IPS-NIHi7 (cell line): ENCODE measurements at regions not wholly inside any gene's neighbourhood (a gene's known extent, or its start where the extent isn't known, plus 50 kb on each side); places are given as distances from the start of the nearest gene placed in this dataset.
"Not testable (repeated sequence)": the region's sequence is repeated elsewhere in the genome, so short reads cannot be mapped to it uniquely, and the experiment has no call there.

Experiments
- DNase-seq: peaks from one replicate; pipeline ENCODE4 v3.0.0; 2012; ENCODE audit warnings: mixed read lengths; ENCODE audit errors: extremely low spot score

DNA sequence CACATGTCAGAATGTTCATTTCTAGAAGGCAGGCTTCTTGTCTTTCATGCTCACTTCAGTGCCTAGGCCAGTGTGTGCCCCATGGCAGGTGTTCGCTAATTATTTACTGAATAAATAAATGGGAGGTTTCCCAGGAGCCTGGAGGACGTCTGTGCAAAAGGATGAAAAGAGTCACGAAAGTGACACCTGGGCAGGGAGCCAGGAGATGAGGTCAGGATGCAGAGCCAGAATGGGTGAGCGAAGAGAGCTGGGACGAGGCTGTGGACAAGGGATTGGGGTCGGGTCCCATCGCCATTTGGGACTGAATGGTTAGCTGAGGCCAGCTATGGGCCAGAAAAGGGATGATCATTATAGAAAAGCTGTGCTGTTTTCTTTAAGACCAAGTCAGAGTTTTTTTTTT lies 560.4 kb downstream of the TBC1D22A start:
- DNase-seq, result no peak

GRCh38 chr22:47320560-47320959 lies 558.1 kb downstream of the TBC1D22A start:
- no peak for DNase-seq

DNA sequence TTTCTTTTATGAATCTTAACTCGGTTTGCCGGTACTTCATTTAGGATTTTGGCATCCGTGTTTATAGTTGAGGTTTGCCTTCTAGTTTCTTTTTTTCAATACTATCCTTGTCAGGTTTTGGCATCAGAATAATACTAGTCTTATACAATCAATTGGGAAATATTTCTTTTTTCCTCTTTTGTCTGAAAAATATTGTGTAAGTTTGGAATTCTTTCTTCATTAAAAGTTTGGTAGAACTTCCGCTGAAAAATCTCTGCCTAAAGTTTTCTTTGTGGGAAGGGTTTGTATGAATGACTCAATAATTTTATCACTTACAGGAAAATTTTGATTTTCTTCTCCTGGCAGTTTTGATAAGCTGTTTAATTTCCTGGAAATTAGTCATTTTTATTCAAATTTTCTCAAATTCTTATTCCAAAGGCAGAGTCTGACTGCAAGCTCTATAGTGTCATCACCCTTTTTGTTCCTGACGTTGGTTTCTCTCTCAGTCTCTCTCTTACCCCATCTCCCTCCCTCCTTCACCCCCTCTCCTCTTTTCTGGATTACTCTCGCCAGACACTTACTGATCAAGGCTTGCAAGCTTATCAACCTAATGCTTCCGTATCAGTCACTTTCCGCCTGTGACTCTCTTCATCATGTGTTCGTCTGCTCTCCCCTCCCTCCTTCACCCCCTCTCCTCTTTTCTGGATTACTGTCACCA lies 555.7 kb downstream of the TBC1D22A start:
- DNase-seq, result no peak

DNA sequence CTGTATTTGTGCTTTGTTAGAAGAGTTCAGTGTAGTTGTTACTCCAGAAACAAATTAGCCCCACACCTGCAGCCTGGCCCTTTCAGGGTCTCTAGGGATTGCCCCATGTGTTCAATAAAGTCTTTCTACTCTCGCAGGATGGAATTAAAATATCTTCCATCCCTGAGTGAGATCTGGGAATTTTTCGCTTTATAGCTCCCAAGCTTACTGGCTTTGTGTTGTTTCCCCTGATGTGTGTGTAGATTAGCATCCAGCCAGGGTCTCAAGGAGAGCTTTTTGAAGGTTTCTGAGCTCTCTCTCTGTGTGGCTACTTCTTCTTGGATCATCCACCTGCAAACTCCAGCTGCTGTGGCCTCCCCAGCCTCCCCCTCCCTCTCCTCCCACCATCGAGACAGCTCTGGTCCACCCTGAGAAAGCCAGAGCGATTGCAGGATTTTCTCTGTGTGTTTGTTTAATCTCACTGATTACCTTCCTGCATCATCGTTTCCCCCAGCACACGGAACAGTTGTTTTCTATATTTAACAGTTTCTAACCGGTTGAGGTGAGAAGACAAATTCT lies 553.5 kb downstream of the TBC1D22A start:
- no peak for DNase-seq

DNA sequence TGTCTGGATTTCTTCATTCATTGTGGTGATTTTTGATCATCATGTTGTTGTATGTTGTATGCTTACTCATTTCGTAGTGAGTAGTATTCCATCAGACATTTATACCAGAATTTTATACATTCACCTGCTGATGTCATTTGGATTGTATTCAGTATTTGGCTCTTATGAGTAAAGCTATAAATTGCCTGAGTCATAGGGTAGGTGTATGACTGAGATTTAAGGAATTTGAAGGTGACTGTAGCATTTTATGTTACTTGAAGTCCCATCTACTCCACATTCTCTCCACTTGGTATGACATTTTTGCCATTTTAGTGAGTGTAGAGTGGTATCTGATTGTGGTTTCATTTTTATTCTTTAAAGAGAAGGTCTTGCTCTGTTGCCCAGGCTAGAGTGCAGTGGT lies 548.2 kb downstream of the TBC1D22A start:
- DNase-seq, result no peak

GRCh38 chr22:47309946-47310345 lies 547.5 kb downstream of the TBC1D22A start:
- no peak for DNase-seq

- no peak for DNase-seq
These were observed 547.0 kb downstream of the TBC1D22A start for GRCh38 chr22:47309476-47309875.

DNA sequence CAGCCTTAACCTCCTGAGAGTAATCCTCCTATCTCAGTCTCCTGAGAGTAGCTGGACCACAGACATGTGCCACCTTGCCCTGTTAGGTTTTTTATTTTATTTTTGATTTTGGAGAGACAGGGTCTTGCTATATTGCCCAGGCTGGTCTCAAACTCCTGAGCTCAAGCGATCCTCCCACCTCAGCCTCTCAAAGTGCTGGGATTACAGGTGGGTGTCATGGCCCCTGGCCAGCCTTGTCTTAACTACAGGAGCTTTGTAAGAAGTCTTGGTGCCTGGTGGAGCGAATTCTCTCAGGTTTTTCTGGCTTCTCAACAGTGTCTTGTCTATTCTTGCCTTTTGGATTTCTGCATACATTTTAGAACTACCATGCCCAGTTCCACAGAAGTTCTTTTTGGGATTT lies 546.4 kb downstream of the TBC1D22A start:
- DNase-seq, result no peak

GRCh38 chr22:47307822-47308221 lies 545.4 kb downstream of the TBC1D22A start:
- no peak for DNase-seq

DNA sequence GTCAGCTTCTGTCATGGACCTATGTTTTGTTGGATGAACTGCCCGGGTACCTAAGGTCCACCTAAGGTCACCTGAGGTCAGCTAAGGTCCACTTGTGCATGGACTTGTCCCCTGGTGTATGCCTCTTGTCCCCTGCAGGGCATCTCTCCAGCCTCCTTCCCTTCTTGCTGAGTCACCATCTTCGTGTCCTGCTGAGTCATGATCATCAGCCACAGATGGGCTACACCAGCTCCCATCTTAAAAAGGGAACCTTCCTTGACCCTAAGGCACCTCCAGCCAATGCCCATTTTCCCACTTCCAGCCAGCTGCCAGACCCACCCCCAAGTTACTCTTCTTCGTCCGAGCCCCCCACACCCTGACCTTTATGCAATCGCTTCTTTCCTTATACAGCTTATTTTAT lies 544.9 kb downstream of the TBC1D22A start:
- no peak for DNase-seq

GRCh38 chr22:47304854-47305253 lies 542.4 kb downstream of the TBC1D22A start:
- no peak for DNase-seq

- no peak for DNase-seq
These were observed 541.9 kb downstream of the TBC1D22A start for GRCh38 chr22:47304191-47304831.

DNA sequence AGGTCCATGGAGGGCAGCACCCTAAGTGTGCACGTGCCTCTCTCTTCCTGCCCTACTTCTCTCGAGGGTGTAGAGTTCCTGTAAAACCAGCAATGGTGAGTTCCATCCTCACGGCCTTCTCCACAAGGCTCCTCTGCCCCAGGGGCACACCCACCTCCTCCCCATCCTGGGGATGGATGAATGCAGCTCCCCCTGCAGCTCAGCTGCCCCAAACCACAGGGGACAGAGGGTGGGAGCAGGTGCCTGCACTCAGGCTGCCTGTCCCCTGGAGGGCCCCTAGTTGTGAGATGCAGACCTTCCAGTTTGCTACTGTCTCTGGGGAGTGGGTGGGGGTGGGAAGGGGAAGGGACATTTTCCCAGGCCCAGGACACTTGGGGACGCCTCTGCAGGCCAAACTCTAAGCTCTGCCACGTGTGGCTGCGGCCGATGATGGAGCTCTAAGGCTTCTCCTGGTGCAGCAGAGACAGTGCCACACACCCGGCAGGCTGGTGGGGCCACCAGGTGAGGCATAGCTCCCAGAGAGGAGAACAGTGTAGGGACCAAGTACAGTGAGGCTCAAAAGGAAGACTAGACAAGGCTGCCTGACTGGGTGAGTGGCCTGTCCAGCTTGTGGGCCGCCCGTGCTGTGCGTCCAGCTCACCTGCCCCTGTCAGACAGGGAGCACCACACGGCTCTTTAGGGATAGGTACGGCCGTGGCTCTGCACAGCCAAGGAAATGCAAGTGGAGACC lies 540.9 kb downstream of the TBC1D22A start:
- no peak for DNase-seq

- DNase-seq, result not testable (repeated sequence)
These were observed 540.1 kb downstream of the TBC1D22A start for GRCh38 chr22:47302587-47302986.

DNA sequence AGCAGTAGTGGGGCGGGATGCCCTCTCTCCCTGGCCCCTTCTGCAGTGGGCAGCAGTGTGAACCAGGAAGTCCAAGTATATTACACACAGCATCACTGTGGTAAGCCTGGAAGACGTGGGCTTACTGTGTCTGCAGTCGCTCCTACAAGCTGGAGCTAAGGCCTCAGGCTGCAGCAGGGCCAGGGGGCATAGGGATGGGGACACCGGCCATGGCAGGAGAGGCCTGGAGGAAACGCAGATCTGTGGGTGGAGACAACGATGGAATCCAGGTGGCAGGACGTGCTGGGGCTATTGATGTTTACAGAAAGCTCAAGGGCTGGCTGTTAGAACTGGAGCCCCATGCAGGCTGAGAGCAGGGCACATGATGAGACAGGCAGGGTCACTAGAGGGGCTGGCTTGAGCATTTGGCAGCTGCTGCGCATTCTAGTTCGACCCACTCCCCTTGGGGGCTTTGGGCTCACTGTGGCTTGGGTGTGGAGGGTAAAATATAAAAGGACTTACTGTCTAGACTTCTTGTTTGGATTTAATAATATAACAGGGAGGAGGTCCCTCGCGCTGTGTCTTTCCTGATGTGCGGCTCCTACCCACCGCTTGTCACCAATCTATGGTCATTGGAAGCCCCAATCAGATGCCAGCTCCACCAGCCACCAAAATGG lies 539.5 kb downstream of the TBC1D22A start:
- DNase-seq, result no peak

- DNase-seq, result no peak
These were observed 538.4 kb downstream of the TBC1D22A start for GRCh38 chr22:47300698-47301405.

GRCh38 chr22:47299863-47300697 lies 537.6 kb downstream of the TBC1D22A start:
- no peak for DNase-seq

GRCh38 chr22:47299211-47299862 lies 536.9 kb downstream of the TBC1D22A start:
- no peak for DNase-seq

- no peak for DNase-seq
These were observed 535.8 kb downstream of the TBC1D22A start for GRCh38 chr22:47298017-47298785.
